RCC 7860 (cell line): ENCODE measurements at regions not wholly inside any gene's neighbourhood (a gene's known extent, or its start where the extent isn't known, plus 50 kb on each side); places are given as distances from the start of the nearest gene placed in this dataset.
A peak's percentile ranks its signal among the peaks of the same experiment; 100 is the strongest.

Experiments used
- DNase-seq: peaks from one replicate; pipeline ENCODE4 v3.0.0-alpha.2; 2015; ENCODE audit warnings: low spot score
- FAIRE-seq: peaks from 2 replicates; lab custom pipeline; 2012; peaks lifted over from hg19 to GRCh38; lab: Jason Lieb, UNC

DNA sequence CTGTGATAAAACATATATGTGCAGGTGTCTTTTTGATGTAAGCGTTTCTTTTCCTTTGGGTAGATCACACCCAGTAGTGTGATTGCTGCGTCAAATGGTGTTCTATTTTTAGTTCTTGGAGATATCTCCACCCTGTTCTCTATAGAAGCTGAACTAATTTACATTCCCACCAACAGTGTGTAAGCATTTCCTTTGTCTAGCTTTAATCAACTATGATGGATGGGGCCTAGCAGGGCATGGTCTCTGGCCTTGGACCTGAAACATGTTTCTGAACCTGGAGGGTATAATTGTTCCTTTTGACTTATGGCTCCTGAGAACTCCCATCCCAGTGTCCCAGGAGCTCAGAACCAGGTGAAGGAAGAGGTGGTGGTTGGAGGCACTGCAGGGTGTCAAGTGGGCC lies 93.9 kb downstream of the HAPSTR1 start:
- FAIRE-seq = no peak
- DNase-seq = no peak

DNA sequence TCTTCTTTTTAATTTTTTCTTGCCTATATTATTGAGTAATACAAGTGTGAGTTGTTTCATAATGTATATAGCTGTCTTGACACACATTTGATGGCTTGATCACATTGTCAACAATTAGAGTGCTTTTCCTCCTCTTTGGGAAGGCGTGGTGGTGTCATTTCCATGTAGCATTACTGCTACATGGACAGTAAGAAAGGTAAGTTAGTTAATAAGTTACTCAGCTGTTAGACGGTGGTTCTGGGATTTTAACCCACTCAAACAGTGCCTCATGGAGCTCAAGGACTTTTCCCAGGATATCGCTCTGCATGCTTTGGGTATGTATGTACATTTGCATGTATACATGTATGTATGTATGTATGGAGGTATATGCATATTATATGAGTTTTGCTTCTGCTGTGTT lies 94.6 kb downstream of the HAPSTR1 start:
- FAIRE-seq = no peak
- DNase-seq = no peak

DNA sequence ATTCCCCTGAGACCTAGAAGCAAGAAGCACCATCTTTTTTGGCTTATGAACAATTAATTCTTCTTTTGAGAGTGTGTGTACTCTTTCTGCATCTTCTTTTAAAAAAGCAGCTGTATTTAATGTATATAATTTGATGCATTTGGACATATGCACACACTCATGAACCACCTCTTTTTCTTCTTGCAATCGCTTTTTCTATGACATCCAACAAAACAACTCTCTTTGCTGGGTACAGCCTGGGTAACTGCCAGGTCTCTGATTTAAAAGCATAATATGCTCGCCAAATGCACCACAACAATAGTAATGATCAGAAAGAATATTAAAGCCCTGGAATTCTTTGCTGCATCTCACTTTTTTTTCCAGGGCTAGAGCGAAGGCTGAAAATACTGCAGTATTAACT lies 97.3 kb downstream of the HAPSTR1 start:
- FAIRE-seq (no peak), DNase-seq (no peak)

DNA sequence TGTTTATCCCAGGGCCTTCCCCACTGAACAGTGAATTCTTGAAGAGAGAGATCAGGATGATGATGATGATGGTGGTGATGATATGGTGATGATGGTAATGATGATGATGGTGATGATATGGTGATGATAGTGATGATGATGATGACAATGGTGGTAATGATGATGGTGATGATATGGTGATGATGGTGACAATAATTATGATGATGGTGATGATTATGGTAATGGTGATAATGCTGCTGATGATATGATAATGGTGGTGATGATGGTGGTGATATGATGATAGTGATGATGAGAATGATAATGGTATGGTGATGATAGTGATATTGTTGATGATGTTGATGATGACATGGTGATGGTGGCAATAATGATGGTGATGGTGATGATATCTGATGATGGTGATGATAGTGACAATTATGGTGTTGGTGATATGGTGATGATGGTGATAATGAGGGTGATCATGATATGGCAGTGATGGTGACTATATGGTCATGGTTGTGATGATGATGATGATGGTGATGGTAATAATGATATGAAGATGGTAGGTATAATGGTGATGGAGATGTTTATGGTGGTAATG lies 99.9 kb downstream of the HAPSTR1 start:
- DNase-seq (no peak), FAIRE-seq (no peak)

DNA sequence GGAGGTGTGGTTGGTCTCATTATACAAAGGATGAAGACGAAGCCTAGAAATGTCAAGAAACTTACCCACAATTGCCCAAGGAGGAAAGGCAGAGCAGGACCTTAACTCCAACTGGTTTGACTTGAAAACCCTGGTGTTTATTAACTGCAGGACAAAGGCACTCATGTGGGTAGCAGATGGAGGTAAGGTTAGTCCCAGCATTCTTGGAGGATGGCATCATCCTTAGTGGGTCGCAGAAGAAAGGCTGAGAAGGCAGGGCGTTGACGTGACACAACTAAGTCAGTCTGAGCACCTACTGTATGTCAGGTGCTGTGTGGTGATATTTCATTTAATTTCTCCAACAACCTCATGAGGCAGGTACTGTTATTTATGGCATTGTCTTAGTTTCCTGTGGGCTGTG lies 101.3 kb downstream of the HAPSTR1 start:
- no peak for FAIRE-seq
- peak; percentile 17 for DNase-seq

DNA sequence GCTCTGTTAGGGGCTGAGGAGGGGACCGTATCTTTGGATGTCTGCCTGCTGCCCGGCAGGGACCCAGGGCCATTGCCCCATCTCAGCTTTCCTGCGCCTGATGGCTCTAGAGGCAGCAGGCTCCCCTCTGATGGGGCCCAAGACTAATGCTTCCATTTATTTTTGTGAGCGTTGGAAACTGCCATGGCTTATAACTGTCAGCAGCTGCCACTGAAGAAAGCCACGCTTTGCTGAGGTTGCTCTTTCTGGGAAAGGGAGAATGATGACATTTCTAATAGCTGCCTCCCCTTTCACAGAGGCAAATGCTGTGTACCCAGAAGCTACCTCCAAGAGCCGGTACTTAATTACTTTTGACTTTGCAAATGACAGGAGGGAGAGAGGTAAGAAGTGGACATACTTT lies 103.8 kb downstream of the HAPSTR1 start:
- FAIRE-seq = no peak
- DNase-seq = no peak

DNA sequence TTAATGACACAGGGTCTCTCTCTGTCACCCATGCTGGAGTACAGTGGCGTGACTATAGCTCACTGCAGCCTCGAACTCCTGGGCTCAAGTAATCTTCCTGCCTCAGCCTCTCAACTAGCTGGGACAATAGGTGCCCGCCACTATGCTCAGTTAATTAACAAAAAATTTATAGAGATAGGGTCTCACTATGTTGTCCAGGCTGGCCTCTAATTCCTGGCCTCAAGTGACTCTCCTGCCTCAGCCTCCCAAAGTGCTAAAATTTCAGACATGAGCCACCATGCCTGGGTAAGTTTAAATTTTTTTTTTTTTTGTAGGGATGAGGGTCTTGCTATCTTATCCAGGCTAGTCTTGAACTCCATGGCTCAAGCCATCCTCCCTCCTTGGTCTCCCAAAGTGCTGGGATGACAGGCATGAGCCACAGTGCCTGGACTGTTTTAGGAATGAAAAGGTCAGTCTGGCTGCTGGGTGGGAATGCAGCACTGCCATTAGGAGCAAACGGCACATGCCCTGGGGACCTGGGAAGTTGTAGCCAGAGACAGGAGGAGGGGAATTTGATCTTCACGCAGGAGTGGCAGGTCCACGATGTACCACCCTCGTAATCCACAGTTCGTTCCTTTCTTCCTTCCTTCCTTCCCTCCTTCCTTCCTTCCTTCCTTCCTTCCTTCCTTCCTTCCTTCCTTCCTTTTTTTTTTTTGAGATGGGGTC lies 106.7 kb downstream of the HAPSTR1 start:
- FAIRE-seq (no peak), DNase-seq (no peak)

DNA sequence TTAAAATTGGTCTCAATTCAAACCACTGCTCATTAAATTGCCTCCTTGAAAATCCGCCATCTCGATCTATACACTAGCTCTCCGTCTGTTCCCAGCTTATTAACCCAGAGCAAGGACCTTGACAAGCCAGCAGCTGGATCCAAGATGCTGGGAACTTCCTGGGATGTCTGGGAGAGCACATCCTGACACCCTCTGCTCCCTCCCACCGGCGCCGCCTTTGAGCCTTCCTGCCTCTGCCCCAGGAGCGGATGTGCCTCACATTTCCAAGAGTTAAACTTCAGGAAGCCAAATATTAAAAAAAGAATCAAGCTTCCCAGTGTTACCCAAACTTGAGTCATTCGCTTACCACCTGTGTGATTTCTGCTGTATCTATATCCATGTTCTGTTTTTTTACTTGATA lies 107.9 kb downstream of the HAPSTR1 start:
- DNase-seq (no peak), FAIRE-seq (no peak)

DNA sequence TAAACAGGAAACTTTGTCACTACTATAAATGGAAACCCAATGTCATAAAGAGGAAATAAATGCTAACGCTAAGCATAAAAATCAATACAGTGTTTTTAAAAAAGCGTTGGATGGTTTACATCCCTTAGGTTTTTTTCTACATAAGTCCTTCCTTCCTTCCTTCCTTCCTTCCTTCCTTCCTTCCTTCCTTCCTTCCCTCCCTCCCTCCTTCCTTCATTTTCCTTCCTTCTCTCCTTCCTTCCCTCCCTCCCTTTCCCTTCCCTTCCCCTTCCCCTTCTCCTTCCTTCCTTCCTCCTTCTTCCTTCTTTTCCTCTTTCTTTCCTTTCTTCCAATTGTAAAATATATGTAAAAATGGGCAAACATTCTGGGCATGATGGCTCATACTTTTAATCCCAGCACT lies 108.3 kb downstream of the HAPSTR1 start:
- no peak for DNase-seq
- no peak for FAIRE-seq

DNA sequence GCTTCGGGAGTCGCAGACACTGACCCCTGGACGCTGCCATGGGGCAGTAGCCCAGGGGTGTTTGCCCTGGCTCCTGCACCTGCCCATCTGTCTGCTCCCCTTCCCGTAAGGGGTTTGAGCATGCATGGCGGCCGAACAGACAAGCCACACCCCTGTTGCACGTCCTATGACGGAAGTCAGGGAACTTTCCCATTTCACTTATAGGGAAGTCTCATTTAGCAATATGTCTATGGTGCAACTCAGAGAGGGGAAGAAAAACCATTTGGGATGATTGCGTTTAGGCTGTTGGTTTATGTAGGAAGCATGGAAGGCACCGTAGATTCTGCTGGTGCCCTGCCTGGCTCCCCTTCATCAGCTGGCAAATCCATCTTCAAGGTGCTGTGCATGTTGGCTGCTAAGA lies 112.5 kb downstream of the HAPSTR1 start:
- DNase-seq (no peak), FAIRE-seq (no peak)

DNA sequence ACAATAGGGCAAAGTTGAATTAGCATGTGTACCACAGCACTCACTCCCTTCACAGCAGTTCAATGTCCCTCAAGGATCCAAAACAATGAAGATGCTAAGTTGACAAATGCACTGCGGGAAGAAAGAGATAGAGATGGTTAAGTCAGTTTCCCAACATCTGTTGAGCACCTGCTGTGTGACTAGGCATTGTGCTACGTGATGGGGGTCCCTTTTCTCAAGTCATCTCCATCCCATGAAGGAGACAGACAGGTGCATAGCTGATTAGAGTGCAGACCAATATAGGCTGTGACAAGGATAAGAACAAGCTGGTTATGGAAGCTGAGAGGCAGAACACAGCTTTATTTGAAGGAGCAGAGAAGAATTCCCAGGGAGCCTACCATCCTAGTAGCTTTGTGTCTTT lies 114.2 kb downstream of the HAPSTR1 start:
- no peak for DNase-seq
- FAIRE-seq = no peak

DNA sequence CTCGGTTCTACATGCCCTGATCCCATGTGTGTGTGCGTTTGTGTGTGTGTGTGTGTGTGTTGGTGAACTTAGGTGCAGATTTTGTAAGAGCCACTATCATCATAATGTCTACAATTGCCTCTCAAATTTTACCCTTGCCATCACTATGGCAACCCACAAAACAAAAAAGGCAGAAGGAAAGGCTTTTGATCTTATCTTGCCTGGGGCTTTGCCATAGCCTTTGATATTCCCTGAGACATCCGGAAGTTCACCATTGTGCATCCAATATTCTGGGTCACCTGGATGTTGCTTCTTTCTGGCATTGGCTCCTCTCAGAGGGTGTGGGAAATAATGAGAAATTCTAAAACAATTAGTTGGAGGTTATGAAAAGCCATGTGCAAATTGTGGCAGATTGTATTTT lies 114.7 kb downstream of the HAPSTR1 start:
- no peak for FAIRE-seq
- no peak for DNase-seq

DNA sequence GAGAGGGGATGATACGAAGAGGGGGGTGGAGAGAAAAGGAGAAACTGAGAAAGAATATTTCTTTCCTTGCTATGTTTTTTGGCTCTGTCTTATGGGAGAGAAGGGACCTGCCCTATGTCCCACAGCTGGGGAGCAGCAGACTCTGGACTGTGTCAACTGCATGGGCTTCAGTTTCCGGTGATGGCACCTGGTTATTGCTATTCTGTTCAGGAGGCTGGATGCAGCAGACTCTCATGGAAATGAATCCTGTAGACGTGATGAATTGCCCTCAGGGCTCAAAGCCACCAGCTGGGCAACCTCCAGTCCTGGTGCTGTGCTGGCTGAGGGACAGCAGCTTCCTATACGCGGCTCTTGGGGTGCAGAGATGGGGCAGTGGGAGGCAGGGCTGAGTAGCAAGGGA lies 121.2 kb downstream of the HAPSTR1 start:
- DNase-seq (no peak), FAIRE-seq (no peak)

DNA sequence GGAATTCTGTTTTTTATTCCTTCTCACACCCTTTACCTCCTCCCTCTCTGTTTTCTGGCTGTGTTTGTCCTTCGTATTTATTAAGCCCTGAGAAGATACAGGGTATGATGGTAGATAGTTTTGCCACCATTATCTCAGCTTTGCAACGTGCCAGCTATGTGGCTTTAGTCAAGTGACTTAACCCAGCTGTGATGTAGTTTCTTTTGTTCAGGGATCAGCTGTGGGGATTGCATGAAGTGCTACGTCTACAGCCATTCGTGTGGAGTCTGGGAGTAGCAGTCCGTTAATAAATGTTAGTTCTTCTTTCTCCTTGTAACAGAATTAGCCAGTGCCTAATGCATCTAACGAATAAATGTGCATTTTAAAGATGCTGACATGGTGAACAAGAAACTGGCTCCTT lies 128.4 kb downstream of the HAPSTR1 start:
- no peak for DNase-seq
- no peak for FAIRE-seq

DNA sequence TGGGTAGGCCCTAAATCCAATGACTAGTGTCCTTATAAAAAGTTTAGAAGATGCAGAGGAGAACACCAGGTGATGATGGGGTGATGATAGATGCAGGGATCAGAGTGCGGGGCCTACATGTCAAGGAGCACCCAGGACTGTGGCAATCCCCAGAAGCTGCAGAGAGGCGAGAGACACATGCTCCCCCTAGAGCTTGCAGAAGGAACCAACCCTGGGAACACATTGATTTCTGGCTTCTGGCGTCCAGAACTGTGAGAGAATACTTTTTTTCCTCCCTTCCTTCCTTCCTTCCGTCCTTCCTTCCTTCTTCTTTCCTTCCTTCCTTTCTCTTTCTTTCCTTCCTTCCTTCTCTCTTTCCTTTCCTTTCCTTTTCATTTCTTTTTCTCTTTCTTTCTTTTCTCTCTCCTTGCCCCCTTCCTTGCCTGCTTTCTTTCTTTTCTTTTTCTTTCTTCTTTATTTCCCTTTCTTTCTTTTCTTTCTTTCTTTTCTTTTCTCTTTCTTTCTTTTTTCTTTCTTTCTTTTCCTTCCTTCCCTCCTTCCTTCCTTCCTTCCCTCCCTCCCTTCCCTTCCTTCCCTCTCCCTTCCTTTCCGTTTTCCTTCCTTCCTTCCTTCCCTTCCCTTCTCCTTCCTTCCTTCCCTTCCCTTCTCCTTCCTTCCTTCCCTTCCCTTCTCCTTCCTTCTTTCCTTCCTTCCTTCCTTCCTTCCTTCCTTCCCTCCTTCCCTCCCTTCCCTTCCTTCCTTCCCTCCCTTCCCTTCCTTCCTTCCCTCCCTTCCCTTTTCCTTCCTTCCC lies 134.3 kb downstream of the HAPSTR1 start:
- DNase-seq (no peak), FAIRE-seq (no peak)

DNA sequence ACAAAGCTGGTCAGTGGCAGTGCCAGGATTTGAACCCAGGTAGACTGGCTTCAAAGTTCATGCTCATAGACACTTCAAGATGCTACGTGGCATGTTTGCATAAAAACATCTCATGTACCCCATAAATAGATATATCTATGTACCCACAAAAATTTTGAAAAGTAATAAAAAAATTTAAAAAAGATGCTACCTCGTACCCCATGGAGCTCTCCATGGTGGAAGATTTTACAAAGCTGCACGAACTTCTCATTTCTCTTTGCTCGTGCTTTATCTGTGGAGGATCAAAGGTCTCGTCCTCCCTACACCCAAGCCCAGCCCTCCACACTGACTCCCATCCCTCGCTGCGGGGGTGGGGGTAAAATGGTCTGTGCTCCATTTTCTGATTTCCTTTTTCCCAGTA lies 135.5 kb downstream of the HAPSTR1 start:
- no peak for FAIRE-seq
- no peak for DNase-seq

DNA sequence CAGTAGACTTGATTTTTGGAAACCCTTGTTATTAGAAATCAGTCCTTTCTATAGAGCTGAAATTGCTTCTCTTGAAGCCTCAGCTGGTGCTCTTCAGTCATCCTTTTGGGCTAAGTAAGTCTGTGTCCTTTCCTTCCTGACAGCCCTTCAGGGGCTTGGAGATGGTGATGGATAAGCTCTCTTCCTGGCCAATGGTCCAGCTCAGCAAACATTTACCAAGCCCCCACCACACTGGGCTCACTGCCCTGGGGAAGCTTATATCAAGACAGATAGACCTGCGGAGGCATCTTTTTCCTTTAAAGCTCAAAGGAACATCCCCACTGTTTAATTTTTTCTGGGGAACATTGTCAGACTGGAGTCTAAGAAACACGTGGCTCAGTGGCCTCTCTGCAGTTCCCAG lies 139.6 kb downstream of the HAPSTR1 start:
- DNase-seq (no peak), FAIRE-seq (no peak)

DNA sequence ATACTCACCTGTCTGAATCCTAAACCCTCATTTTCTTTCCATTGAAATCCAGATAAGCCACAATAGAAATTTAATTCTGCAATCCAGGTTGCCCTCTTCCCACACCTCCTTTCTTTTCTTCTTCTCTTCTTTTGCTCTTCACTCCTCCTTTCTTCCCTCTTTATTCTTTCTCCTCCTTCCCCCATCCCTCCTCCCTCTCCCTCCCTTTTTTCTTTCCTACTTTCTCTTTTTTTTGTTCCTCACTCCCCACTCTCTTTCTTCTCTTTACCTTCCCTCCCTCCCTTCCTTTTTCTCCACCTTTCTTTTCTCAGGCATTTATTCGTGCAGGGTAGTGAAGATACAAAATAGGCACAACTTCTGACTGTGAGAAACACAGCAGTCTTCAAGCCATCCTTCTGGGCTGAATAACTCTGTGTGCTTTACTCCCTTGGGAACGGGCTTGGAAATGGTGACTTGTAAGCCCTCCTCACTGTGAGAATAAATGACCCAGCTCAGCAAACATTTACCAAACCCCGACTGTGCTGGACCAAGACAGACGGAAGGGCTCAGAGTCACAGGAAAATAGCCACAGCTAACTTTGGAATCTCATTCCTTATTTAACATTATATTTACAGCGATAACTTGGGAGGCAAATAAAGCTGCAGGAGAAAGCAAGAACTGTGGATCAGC lies 140.8 kb downstream of the HAPSTR1 start:
- no peak for DNase-seq
- no peak for FAIRE-seq

DNA sequence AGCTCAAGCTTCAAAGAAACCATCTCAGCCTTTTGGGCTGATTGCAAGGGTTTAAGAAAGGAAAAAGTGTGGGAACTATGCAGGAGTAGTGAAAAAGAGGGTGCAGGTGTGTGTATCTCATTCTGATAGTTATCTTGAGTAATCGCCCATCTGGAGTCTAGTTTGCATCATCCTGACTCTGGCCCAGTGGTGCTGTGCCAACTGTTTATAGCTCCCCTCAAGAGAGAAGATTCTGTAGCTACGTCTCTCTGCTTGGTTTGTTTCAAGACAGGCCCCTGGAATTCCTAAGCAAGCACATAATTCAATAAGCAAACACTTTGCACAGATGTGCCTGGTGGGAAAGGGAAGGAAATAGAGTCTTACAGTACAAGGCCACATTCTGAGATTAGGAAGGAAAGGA lies 144.4 kb downstream of the HAPSTR1 start:
- DNase-seq (no peak), FAIRE-seq (no peak)

DNA sequence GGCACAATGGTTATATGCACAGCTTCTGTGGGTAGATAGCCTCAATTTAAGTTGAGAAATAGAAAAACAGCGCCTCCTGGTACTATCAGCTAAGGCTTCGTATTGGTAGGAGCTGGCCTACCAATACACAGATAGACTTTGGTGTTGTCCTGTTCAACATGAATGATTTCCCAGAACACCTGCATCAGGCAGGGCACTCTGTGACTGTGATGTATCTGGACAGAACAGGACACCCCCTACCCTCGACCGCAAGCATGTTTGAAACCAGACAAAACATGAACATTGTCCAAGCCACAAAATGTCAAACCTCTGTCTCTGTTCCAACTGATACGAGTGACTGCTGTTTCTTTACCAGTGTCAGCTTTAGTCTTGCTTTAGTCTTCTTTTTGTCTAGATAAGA lies 144.9 kb downstream of the HAPSTR1 start:
- no peak for DNase-seq
- FAIRE-seq = no peak

DNA sequence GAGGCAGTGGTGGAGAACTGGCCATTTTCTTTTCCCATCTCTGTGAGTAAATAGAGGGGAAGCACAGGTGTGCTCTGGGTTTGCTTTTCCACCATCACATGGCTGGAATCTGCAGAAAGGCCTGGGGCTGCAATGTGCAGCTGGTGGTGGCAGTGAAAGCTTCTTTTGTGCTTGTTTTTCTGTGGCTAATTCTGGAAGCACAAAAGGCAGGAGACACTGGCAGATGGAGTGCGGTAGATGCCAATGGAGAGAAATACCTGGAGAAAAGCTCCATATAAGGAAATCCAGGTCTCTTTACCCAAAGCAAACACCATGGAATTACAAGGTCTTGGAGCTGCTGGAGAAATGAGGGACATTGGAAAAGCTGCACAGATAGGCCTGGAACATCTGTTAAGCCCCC lies 146.9 kb downstream of the HAPSTR1 start:
- DNase-seq = no peak
- FAIRE-seq = no peak

DNA sequence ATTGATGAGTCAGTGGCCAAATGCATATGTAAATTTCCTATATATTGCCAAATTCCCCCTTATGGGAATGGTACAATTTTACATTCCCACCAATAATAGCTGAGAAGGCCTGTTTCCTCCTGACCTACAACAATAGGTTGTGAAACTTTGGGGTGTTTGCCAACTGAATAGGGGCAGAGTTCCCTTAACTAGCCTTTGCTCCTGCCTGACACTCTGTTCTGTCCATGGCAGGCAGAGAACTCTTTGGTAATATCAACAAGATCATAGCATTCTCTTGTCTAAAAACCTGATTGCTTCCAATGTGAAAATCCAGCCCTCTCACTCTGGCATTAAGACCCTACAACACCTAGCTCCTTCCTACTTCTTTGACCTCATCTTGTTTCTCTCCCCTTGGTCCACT lies 149.7 kb downstream of the HAPSTR1 start:
- FAIRE-seq (no peak), DNase-seq (no peak)
